ENCODE measurements at regions not wholly inside any gene's neighbourhood (a gene's known extent, or its start where the extent isn't known, plus 50 kb on each side); places are given as distances from the start of the nearest gene placed in this dataset.

- TF ChIP-seq HMGXB4 (CRISPR knock-in tag; IDR thresholded peaks at IDR 0.05) (no peak), SP1 (CRISPR knock-in tag; conservative IDR thresholded peaks at IDR 0.05) (no peak), ZNF512 (CRISPR knock-in tag; IDR thresholded peaks at IDR 0.05; ENCODE audit: borderline replicate concordance) (no peak), CTCF (IDR thresholded peaks at IDR 0.05) (no peak), USF2 (CRISPR knock-in tag; IDR thresholded peaks at IDR 0.05) (no peak), TP53 (CRISPR knock-in tag; IDR thresholded peaks at IDR 0.05) (no peak), ELF4 (CRISPR knock-in tag; IDR thresholded peaks at IDR 0.05; ENCODE audit: low read depth) (no peak), NR1H2 (CRISPR knock-in tag; IDR thresholded peaks at IDR 0.05) (no peak)
These were observed 128.5 kb upstream of the KIF26B start for GRCh38 chr1:245026247-245026646.
